ENCODE measurements at regions not wholly inside any gene's neighbourhood (a gene's known extent, or its start where the extent isn't known, plus 50 kb on each side); places are given as distances from the start of the nearest gene placed in this dataset.

DNA sequence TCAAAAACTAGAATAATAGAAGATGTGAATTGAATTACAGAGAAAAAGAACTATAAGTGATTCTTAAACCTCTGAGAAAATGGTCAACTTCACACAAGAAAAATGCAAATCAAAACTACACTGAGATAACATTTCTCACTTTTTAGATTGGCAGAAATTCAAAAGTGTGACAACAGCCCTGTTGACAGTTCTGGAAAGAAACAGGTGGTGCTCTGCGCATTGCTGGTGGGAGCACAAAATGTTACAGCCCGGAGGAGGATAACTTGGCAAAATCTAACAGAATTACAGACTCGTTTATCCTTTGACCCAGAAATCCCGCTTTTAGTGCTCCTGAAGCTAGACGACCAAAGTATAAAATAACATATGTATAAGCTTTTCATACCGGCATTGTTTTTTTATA lies 222.5 kb upstream of the CNTN1 start:
- TF ChIP-seq SPI1 (IDR thresholded peaks at IDR 0.05; ENCODE audit: borderline replicate concordance, low read depth) (no peak), GABPA (IDR thresholded peaks at IDR 0.05; ENCODE audit: low read depth) (no peak), POLR2AphosphoS5 (IDR thresholded peaks at IDR 0.05; ENCODE audit: low read depth) (no peak)
- TF ChIP-seq, protein P1, sequence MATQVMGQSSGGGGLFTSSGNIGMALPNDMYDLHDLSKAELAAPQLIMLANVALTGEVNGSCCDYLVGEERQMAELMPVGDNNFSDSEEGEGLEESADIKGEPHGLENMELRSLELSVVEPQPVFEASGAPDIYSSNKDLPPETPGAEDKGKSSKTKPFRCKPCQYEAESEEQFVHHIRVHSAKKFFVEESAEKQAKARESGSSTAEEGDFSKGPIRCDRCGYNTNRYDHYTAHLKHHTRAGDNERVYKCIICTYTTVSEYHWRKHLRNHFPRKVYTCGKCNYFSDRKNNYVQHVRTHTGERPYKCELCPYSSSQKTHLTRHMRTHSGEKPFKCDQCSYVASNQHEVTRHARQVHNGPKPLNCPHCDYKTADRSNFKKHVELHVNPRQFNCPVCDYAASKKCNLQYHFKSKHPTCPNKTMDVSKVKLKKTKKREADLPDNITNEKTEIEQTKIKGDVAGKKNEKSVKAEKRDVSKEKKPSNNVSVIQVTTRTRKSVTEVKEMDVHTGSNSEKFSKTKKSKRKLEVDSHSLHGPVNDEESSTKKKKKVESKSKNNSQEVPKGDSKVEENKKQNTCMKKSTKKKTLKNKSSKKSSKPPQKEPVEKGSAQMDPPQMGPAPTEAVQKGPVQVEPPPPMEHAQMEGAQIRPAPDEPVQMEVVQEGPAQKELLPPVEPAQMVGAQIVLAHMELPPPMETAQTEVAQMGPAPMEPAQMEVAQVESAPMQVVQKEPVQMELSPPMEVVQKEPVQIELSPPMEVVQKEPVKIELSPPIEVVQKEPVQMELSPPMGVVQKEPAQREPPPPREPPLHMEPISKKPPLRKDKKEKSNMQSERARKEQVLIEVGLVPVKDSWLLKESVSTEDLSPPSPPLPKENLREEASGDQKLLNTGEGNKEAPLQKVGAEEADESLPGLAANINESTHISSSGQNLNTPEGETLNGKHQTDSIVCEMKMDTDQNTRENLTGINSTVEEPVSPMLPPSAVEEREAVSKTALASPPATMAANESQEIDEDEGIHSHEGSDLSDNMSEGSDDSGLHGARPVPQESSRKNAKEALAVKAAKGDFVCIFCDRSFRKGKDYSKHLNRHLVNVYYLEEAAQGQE (IDR thresholded peaks at IDR 0.05; ENCODE audit: insufficient replicate concordance, low read depth), result no peak
- TF ChIP-seq, protein P2, sequence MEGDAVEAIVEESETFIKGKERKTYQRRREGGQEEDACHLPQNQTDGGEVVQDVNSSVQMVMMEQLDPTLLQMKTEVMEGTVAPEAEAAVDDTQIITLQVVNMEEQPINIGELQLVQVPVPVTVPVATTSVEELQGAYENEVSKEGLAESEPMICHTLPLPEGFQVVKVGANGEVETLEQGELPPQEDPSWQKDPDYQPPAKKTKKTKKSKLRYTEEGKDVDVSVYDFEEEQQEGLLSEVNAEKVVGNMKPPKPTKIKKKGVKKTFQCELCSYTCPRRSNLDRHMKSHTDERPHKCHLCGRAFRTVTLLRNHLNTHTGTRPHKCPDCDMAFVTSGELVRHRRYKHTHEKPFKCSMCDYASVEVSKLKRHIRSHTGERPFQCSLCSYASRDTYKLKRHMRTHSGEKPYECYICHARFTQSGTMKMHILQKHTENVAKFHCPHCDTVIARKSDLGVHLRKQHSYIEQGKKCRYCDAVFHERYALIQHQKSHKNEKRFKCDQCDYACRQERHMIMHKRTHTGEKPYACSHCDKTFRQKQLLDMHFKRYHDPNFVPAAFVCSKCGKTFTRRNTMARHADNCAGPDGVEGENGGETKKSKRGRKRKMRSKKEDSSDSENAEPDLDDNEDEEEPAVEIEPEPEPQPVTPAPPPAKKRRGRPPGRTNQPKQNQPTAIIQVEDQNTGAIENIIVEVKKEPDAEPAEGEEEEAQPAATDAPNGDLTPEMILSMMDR (IDR thresholded peaks at IDR 0.05; ENCODE audit: insufficient read depth, low read length), result no peak
- H3K4me3 ChIP-seq (replicated peaks; ENCODE audit: insufficient read depth, low read length), result no peak overlapping the region
- no peak for DNase-seq (ENCODE audit: low read depth in 1 of 2, low spot score in 1 of 2)
- H3K27ac ChIP-seq (replicated peaks), result no peak overlapping the region
- H3K27me3 ChIP-seq (ENCODE audit: insufficient read depth, poor library complexity, severe bottlenecking), result peaks cover 2% of the 10 kb centered on the region

DNA sequence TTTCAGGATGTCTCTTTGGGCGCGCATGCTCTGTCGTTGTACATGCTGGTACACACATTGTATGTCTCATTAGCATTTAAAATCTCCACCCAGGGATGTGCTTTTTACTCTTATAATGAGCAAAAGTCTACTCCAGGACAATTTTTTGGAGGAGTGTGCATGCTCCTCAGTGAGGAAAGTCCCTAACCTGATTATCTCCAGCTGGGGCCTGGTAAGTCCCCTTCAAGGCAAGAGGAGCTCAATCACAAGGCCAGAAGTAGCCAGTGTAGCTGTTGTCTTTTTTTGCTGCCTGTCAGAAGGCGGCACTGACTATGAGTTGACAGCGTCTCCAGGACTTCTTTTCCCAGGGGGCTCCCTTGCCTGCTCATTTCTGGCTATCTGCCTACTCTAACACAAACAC lies 218.3 kb upstream of the CNTN1 start:
- DNase-seq (ENCODE audit: low read depth in 1 of 2, low spot score in 1 of 2), result no peak
- TF ChIP-seq GABPA (IDR thresholded peaks at IDR 0.05; ENCODE audit: low read depth) (no peak), SPI1 (IDR thresholded peaks at IDR 0.05; ENCODE audit: borderline replicate concordance, low read depth) (no peak), POLR2AphosphoS5 (IDR thresholded peaks at IDR 0.05; ENCODE audit: low read depth) (no peak)
- TF ChIP-seq, protein P2 (IDR thresholded peaks at IDR 0.05; ENCODE audit: insufficient read depth, low read length), result no peak
- TF ChIP-seq, protein P1 (IDR thresholded peaks at IDR 0.05; ENCODE audit: insufficient replicate concordance, low read depth), result no peak
- Histone ChIP-seq H3K27me3 (ENCODE audit: insufficient read depth, poor library complexity, severe bottlenecking) (no peaks in the 10 kb centered on the region), H3K4me3 (replicated peaks; ENCODE audit: insufficient read depth, low read length) (no peak overlapping the region), H3K27ac (replicated peaks) (no peak overlapping the region)

DNA sequence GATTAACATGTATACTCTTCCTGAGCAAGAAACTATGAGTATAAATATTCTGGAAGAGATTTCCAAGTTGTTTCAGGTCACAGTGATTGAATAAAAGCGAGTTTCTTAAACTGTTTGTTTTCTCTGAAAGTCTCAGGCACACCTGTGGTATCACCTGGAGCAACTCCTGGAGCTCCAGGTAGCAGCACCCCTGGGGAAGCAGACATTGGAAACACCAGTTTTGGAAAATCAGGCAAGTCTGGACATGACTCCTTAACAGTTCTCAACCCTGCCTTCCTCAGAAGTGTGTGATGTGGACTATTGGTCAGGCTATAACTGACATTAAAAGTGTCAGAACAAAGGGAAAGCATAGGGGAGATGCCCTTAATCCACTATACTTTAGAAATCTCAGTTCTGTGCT lies 217.6 kb upstream of the CNTN1 start:
- Histone ChIP-seq H3K27ac (replicated peaks) (no peak overlapping the region), H3K27me3 (ENCODE audit: insufficient read depth, poor library complexity, severe bottlenecking) (no peaks in the 10 kb centered on the region), H3K4me3 (replicated peaks; ENCODE audit: insufficient read depth, low read length) (no peak overlapping the region)
- DNase-seq (ENCODE audit: low read depth in 1 of 2, low spot score in 1 of 2), result no peak
- TF ChIP-seq SPI1 (IDR thresholded peaks at IDR 0.05; ENCODE audit: borderline replicate concordance, low read depth) (no peak), GABPA (IDR thresholded peaks at IDR 0.05; ENCODE audit: low read depth) (no peak)

DNA sequence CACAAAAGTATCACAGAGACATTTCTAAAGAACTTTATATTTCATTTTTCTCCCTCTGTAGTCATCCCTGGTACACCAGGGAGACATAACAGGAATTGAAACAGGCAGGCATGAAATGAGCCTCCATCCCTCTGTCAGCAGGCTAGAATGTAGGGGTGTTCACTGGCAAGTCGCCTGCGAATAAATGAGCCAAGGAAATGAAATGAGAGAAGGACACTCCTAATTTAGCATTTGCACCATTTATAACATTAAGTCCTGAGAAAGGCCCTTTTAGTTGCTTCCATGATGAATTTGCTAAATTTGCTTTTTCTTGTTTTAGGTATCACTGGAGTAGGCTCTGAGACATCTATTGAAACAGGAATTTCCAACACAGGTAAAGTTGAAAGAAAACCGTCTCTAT lies 192.4 kb upstream of the CNTN1 start:
- Histone ChIP-seq H3K27me3 (ENCODE audit: insufficient read depth, poor library complexity, severe bottlenecking) (no peaks in the 10 kb centered on the region), H3K27ac (replicated peaks) (no peak overlapping the region), H3K4me3 (replicated peaks; ENCODE audit: insufficient read depth, low read length) (no peak overlapping the region)
- DNase-seq (ENCODE audit: low read depth in 1 of 2, low spot score in 1 of 2), result no peak
- TF ChIP-seq, protein P1 (IDR thresholded peaks at IDR 0.05; ENCODE audit: insufficient replicate concordance, low read depth), result no peak
- TF ChIP-seq POLR2AphosphoS5 (IDR thresholded peaks at IDR 0.05; ENCODE audit: low read depth) (no peak), GABPA (IDR thresholded peaks at IDR 0.05; ENCODE audit: low read depth) (no peak), SPI1 (IDR thresholded peaks at IDR 0.05; ENCODE audit: borderline replicate concordance, low read depth) (no peak)
- TF ChIP-seq, protein P2 (IDR thresholded peaks at IDR 0.05; ENCODE audit: insufficient read depth, low read length), result no peak

Data from HL-60 (cell line).